Liver (tissue), 3 donors: ENCODE measurements at regions not wholly inside any gene's neighbourhood (a gene's known extent, or its start where the extent isn't known, plus 50 kb on each side); places are given as distances from the start of the nearest gene placed in this dataset.

Experiments
- GABPA ChIP-seq, 2 donors: IDR thresholded peaks in 1 of 2; conservative IDR thresholded peaks in 1 of 2; 2 replicates each; pipeline ENCODE4 v1.6.1; 2016; ENCODE audit warnings: antibody characterized with exemption in 2 of 2, mild to moderate bottlenecking in 1 of 2, moderate library complexity in 1 of 2
- NR2F2 ChIP-seq: IDR thresholded peaks from 2 replicates; pipeline ENCODE4 v1.6.1; 2016; ENCODE audit warnings: antibody characterized with exemption
- TF ChIP-seq, protein P1 (sequence below): IDR thresholded peaks from 2 replicates; pipeline ENCODE4 v1.6.1; 2016; ENCODE audit warnings: antibody characterized with exemption
- TF ChIP-seq, protein P2 (sequence below): fragments of 150-350 bp; IDR thresholded peaks from 2 replicates; pipeline ENCODE4 v1.5.1; 2017; ENCODE audit warnings: improper control_type of control experiment, low read depth, low read length; ENCODE audit not compliant: missing input control
- TF ChIP-seq, protein P3 (sequence below): IDR thresholded peaks from 2 replicates; pipeline ENCODE4 v1.6.1; 2016; ENCODE audit warnings: antibody characterized with exemption, mild to moderate bottlenecking
- TF ChIP-seq, protein P4 (sequence below): IDR thresholded peaks from 2 replicates; pipeline ENCODE4 v1.6.1; 2016; ENCODE audit warnings: antibody characterized with exemption
- donor health status: healthy.
- donor health status: healthy.

DNA sequence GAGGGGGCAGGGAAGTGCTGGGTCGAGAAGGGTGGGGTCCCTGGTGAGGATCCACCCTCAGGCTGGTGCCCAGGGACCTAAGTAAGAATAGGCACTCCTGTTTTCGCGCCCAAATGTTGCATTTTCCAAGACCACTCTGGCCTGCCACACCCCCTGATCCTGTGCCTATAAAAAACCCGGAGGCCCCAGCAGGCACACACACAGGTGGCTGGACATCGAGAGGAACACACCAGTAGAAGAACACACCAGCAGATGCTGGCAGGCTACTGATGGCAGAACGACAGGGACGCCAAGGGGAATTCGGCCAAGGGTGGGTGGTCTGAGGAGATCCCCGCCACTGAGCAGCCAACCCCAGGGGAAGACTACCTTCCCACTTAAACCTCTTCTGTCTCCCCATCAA is 633.9 kb upstream of the POT1 start:
- TF ChIP-seq, protein P1, sequence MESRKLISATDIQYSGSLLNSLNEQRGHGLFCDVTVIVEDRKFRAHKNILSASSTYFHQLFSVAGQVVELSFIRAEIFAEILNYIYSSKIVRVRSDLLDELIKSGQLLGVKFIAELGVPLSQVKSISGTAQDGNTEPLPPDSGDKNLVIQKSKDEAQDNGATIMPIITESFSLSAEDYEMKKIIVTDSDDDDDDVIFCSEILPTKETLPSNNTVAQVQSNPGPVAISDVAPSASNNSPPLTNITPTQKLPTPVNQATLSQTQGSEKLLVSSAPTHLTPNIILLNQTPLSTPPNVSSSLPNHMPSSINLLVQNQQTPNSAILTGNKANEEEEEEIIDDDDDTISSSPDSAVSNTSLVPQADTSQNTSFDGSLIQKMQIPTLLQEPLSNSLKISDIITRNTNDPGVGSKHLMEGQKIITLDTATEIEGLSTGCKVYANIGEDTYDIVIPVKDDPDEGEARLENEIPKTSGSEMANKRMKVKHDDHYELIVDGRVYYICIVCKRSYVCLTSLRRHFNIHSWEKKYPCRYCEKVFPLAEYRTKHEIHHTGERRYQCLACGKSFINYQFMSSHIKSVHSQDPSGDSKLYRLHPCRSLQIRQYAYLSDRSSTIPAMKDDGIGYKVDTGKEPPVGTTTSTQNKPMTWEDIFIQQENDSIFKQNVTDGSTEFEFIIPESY, result no peak
- TF ChIP-seq NR2F2 (no peak), GABPA (IDR thresholded peaks at IDR 0.05 in 1 of 2, conservative IDR thresholded peaks at IDR 0.05 in 1 of 2) (no peak)
- TF ChIP-seq, protein P2, sequence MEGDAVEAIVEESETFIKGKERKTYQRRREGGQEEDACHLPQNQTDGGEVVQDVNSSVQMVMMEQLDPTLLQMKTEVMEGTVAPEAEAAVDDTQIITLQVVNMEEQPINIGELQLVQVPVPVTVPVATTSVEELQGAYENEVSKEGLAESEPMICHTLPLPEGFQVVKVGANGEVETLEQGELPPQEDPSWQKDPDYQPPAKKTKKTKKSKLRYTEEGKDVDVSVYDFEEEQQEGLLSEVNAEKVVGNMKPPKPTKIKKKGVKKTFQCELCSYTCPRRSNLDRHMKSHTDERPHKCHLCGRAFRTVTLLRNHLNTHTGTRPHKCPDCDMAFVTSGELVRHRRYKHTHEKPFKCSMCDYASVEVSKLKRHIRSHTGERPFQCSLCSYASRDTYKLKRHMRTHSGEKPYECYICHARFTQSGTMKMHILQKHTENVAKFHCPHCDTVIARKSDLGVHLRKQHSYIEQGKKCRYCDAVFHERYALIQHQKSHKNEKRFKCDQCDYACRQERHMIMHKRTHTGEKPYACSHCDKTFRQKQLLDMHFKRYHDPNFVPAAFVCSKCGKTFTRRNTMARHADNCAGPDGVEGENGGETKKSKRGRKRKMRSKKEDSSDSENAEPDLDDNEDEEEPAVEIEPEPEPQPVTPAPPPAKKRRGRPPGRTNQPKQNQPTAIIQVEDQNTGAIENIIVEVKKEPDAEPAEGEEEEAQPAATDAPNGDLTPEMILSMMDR, result no peak
- TF ChIP-seq, protein P3, sequence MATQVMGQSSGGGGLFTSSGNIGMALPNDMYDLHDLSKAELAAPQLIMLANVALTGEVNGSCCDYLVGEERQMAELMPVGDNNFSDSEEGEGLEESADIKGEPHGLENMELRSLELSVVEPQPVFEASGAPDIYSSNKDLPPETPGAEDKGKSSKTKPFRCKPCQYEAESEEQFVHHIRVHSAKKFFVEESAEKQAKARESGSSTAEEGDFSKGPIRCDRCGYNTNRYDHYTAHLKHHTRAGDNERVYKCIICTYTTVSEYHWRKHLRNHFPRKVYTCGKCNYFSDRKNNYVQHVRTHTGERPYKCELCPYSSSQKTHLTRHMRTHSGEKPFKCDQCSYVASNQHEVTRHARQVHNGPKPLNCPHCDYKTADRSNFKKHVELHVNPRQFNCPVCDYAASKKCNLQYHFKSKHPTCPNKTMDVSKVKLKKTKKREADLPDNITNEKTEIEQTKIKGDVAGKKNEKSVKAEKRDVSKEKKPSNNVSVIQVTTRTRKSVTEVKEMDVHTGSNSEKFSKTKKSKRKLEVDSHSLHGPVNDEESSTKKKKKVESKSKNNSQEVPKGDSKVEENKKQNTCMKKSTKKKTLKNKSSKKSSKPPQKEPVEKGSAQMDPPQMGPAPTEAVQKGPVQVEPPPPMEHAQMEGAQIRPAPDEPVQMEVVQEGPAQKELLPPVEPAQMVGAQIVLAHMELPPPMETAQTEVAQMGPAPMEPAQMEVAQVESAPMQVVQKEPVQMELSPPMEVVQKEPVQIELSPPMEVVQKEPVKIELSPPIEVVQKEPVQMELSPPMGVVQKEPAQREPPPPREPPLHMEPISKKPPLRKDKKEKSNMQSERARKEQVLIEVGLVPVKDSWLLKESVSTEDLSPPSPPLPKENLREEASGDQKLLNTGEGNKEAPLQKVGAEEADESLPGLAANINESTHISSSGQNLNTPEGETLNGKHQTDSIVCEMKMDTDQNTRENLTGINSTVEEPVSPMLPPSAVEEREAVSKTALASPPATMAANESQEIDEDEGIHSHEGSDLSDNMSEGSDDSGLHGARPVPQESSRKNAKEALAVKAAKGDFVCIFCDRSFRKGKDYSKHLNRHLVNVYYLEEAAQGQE, result no peak
- TF ChIP-seq, protein P4, sequence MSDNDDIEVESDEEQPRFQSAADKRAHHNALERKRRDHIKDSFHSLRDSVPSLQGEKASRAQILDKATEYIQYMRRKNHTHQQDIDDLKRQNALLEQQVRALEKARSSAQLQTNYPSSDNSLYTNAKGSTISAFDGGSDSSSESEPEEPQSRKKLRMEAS, result no peak
